ENCODE measurements at regions not wholly inside any gene's neighbourhood (a gene's known extent, or its start where the extent isn't known, plus 50 kb on each side); places are given as distances from the start of the nearest gene placed in this dataset.

- TF ChIP-seq CTCF (optimal IDR thresholded peaks at IDR 0.05 in 1 of 3, IDR thresholded peaks at IDR 0.05 in 1 of 3, conservative IDR thresholded peaks at IDR 0.05 in 1 of 3; ENCODE audit: extremely low read depth in 1 of 3, insufficient read depth in 2 of 3, low read length in 3 of 3) = no peak
- TF ChIP-seq EZH2 (IDR thresholded peaks at IDR 0.05; ENCODE audit: low read length) = no peak
Measured at GRCh38 chr14:34363733-34364134, 98.3 kb downstream of the SPTSSA start.

Data from keratinocyte (primary cell).